GM12892 (cell line): ENCODE measurements at regions not wholly inside any gene's neighbourhood (a gene's known extent, or its start where the extent isn't known, plus 50 kb on each side); places are given as distances from the start of the nearest gene placed in this dataset.
"Not testable (repeated sequence)": the region's sequence is repeated elsewhere in the genome, so short reads cannot be mapped to it uniquely, and the experiment has no call there.

ENCODE experiments used
- POLR2A ChIP-seq: IDR thresholded peaks from 2 replicates; pipeline ENCODE4 v1.6.1; 2011; ENCODE audit warnings: low read depth, low read length, control low read depth
- POLR2AphosphoS5 ChIP-seq: IDR thresholded peaks from 2 replicates; pipeline ENCODE4 v1.6.1; 2011; ENCODE audit warnings: low read depth, low read length, control low read depth

DNA sequence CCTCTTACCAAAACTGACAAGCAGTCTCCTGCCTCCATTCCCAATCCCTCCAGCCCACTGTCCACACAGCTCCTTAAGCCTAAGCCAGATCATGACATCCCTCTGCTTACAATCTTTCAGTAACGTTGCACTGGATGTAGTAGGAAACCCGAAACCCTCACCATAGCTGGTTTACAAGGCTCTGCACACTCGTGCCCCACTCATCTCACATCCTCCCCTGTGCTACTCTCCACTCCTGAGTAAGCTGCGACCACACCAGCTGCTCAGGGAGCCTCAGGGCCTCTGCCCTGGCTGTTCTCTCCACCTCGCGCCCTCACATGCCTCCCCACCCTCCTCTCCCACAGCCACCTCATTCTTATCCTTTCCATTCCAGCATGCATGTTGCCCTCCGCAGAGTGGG is 288.9 kb downstream of the ANAPC1 start:
- not testable (repeated sequence) for TF ChIP-seq POLR2A, POLR2AphosphoS5
